Spleen (tissue), 11 donors: ENCODE measurements at regions not wholly inside any gene's neighbourhood (a gene's known extent, or its start where the extent isn't known, plus 50 kb on each side); places are given as distances from the start of the nearest gene placed in this dataset.

ENCODE experiments used
- DNase-seq: peaks from one replicate; pipeline ENCODE4 v3.0.0-alpha.2; 2020
- H3K27ac ChIP-seq, 8 donors: fragments of 200-600 bp; sonication (generic) in 7 of 8; 1 replicate in 4 of 8; 2 replicates in 4 of 8; pipeline versions ENCODE4 v1.5.0 to v1.8.0; 2016 to 2021; ENCODE audit warnings: inconsistent platforms in 4 of 8, mild to moderate bottlenecking in 4 of 8, moderate library complexity in 1 of 8
- H3K27me3 ChIP-seq, 7 donors: fragments of 200-600 bp; sonication (generic) in 6 of 7; replicated peaks in 1 of 7; 1 replicate in 4 of 7; 2 replicates in 3 of 7; pipeline versions ENCODE4 v1.5.0 to v1.8.0; 2016 to 2021; ENCODE audit warnings: inconsistent platforms in 3 of 7, mild to moderate bottlenecking in 1 of 7
- H3K36me3 ChIP-seq, 6 donors: fragments of 200-600 bp; sonication (generic) in 5 of 6; 1 replicate in 4 of 6; 2 replicates in 2 of 6; pipeline versions ENCODE4 v1.5.0 to v1.8.0; 2016 to 2021; ENCODE audit warnings: inconsistent platforms in 2 of 6
- H3K4me1 ChIP-seq, 6 donors: fragments of 200-600 bp; sonication (generic) in 5 of 6; 1 replicate in 3 of 6; 2 replicates in 3 of 6; pipeline versions ENCODE4 v1.5.0 to v1.8.0; 2016 to 2021; ENCODE audit warnings: inconsistent platforms in 3 of 6
- H3K4me3 ChIP-seq, 8 donors: fragments of 200-600 bp; sonication (generic) in 7 of 8; 1 replicate in 4 of 8; 2 replicates in 4 of 8; pipeline versions ENCODE4 v1.5.0 to v1.8.0; 2016 to 2021; ENCODE audit warnings: inconsistent platforms in 4 of 8, mild to moderate bottlenecking in 4 of 8, moderate library complexity in 2 of 8
- H3K9me3 ChIP-seq, 8 donors: fragments of 200-600 bp; sonication (generic) in 7 of 8; 1 replicate in 4 of 8; 2 replicates in 4 of 8; pipeline versions ENCODE4 v1.5.0 to v1.8.0; 2016 to 2021; ENCODE audit warnings: inconsistent platforms in 4 of 8
- POLR2A ChIP-seq, 3 donors: fragments of 450-650 bp; IDR thresholded peaks; one replicate each; pipeline ENCODE4 v1.5.1; 2017; ENCODE audit warnings: antibody characterized with exemption in 3 of 3, mild to moderate bottlenecking in 1 of 3
- POLR2AphosphoS5 ChIP-seq, 3 donors: sonication (generic); formaldehyde crosslinking; IDR thresholded peaks; one replicate each; pipeline ENCODE4 v1.5.1; 2017; ENCODE audit warnings: antibody characterized with exemption in 3 of 3
- WGBS, 5 donors: extraction: QIAGEN DNeasy Blood & Tissue Kit in 3 of 5; methylation state at CpG; one replicate each; pipeline versions ENCODE4 v1.1.5 to v1.1.7; 2013 to 2018; 5-methylcytosine and 5-hydroxymethylcytosine counted together
- intact Hi-C: fragments of 100-400 bp; cut with DNase I; formaldehyde crosslinking; loops from one replicate; pipeline ENCODE4 v1.15.0; 2023; ENCODE audit warnings: low total_unique reads
- TF ChIP-seq, protein P1 (sequence below), 11 experiments: fragments of 200-600 bp in 7 of 11; fragments of 450-650 bp in 4 of 11; sonication (generic) in 4 of 11; IDR thresholded peaks in 8 of 11; conservative IDR thresholded peaks in 3 of 11; 1 replicate in 7 of 11; 2 replicates in 4 of 11; pipeline versions ENCODE4 v1.4.0 to v1.8.0; 2016 to 2021; ENCODE audit warnings: antibody characterized with exemption in 11 of 11, inconsistent platforms in 4 of 11, mild to moderate bottlenecking in 1 of 11
- donor health status: healthy with polysubstance abuse.
- donor health status: DM: no; HTN: no; CAD: no; lungs with moderate emphysema.
- donor health status: DM: no; HTN: no; CAD: no.
- donor health status: Bipolar disorder and iron deficiency.
- donor health status: healthy.
- donor health status: DM: no; HTN: no; CAD: no.
- donor health status: DM: yes; HTN: yes; CAD: no.

DNA sequence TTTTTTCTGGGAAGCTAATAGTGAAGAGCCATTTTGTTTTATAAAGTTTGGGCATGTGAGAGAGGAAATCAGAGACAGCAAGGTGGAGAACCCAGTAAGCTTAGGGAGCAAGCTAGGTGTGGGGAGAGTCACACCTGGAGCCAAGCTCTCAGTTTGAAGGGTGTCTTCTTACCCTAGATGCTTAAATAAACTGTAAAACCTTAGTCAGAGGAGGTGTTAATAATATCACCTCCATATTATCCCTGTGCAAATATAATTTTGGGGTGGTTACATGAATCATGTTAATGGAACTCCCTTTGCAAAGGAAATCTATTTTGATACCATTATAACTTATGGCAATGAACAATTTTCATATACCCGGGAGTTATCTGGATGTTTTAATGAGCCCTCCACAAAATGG lies 246.2 kb upstream of the PLET1 start:
- no peak for TF ChIP-seq POLR2A (IDR thresholded peaks at IDR 0.05)
- TF ChIP-seq, protein P1, sequence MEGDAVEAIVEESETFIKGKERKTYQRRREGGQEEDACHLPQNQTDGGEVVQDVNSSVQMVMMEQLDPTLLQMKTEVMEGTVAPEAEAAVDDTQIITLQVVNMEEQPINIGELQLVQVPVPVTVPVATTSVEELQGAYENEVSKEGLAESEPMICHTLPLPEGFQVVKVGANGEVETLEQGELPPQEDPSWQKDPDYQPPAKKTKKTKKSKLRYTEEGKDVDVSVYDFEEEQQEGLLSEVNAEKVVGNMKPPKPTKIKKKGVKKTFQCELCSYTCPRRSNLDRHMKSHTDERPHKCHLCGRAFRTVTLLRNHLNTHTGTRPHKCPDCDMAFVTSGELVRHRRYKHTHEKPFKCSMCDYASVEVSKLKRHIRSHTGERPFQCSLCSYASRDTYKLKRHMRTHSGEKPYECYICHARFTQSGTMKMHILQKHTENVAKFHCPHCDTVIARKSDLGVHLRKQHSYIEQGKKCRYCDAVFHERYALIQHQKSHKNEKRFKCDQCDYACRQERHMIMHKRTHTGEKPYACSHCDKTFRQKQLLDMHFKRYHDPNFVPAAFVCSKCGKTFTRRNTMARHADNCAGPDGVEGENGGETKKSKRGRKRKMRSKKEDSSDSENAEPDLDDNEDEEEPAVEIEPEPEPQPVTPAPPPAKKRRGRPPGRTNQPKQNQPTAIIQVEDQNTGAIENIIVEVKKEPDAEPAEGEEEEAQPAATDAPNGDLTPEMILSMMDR (IDR thresholded peaks at IDR 0.05 in 8 of 11, conservative IDR thresholded peaks at IDR 0.05 in 3 of 11), result no peak
- TF ChIP-seq POLR2AphosphoS5 (IDR thresholded peaks at IDR 0.05), result no peak
- WGBS, 5 donors, result 84 to 97% (median 92%) methylated on average over 1 of the region's 1 CpG
- intact Hi-C loops, result no loop called here
- H3K27ac ChIP-seq, result no peak overlapping the region
- no peak overlapping the region for H3K4me3 ChIP-seq
- DNase-seq, result no peak
- no peaks in the 10 kb centered on the region for H3K9me3 ChIP-seq
- H3K36me3 ChIP-seq, result no peaks in the 10 kb centered on the region
- peaks cover 0 to 13% (median 0%) of the 10 kb centered on the region in 7 donors for H3K27me3 ChIP-seq
- no peaks in the 10 kb centered on the region for H3K4me1 ChIP-seq

DNA sequence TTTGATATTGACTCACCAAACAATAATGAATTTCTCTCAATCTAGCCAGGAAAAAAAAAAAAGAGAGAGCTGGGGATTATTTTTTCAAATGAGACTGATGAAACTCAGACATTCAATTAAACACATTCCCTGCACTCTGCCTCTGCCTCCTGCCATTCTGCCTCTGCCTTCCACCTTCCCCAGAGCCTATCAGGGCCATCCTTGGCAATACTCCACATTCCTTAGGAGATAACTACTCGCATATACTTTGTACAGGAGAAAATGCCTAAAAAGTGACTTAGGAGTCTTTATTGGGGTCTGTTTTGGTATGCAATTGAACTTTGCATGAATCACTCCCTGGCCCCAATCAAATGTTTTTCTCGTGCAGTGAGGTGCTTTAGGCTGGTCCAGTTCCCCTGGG lies 246.6 kb upstream of the PLET1 start:
- Histone ChIP-seq H3K27ac (no peak overlapping the region), H3K4me3 (no peak overlapping the region), H3K36me3 (no peaks in the 10 kb centered on the region), H3K4me1 (no peaks in the 10 kb centered on the region), H3K27me3 (peaks cover 0 to 13% (median 0%) of the 10 kb centered on the region in 7 donors), H3K9me3 (no peaks in the 10 kb centered on the region)
- TF ChIP-seq, protein P1 (IDR thresholded peaks at IDR 0.05 in 8 of 11, conservative IDR thresholded peaks at IDR 0.05 in 3 of 11), result no peak
- no peak for TF ChIP-seq POLR2A (IDR thresholded peaks at IDR 0.05)
- TF ChIP-seq POLR2AphosphoS5 (IDR thresholded peaks at IDR 0.05), result no peak
- 66 to 78% (median 74%) methylated on average over 2 of the region's 2 CpGs for WGBS, 5 donors
- intact Hi-C loops, result no loop called here
- DNase-seq, result no peak

DNA sequence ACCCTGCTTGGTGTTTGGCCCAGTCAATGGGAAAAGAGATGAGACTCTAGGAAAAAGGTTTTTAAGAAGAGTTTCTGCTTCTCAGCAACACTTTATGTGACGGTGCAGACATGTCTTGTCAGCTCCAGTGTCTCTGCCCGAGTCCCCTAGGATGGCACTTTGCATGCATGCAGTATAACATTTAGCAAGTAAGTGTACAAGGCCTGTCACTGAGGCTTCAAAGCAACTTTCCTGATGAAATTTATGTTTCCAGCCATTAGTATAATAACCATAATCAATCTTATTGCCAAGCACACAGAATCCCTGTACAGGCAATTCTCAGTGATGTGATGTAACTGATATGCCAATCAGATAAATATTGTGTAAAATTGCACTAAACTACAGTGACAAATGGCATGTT lies 248.1 kb upstream of the PLET1 start:
- intact Hi-C loops, result no loop called here
- TF ChIP-seq POLR2AphosphoS5 (IDR thresholded peaks at IDR 0.05) (no peak), POLR2A (IDR thresholded peaks at IDR 0.05) (no peak)
- TF ChIP-seq, protein P1 (IDR thresholded peaks at IDR 0.05 in 8 of 11, conservative IDR thresholded peaks at IDR 0.05 in 3 of 11), result no peak
- no peaks in the 10 kb centered on the region for H3K36me3 ChIP-seq
- no peaks in the 10 kb centered on the region for H3K4me1 ChIP-seq
- 80 to 93% (median 83%) methylated on average over 2 of the region's 2 CpGs for WGBS, 5 donors
- no peak overlapping the region for H3K27ac ChIP-seq
- DNase-seq, result no peak
- no peaks in the 10 kb centered on the region for H3K9me3 ChIP-seq
- H3K27me3 ChIP-seq, result peaks cover 0 to 13% (median 0%) of the 10 kb centered on the region in 7 donors
- H3K4me3 ChIP-seq, result no peak overlapping the region

DNA sequence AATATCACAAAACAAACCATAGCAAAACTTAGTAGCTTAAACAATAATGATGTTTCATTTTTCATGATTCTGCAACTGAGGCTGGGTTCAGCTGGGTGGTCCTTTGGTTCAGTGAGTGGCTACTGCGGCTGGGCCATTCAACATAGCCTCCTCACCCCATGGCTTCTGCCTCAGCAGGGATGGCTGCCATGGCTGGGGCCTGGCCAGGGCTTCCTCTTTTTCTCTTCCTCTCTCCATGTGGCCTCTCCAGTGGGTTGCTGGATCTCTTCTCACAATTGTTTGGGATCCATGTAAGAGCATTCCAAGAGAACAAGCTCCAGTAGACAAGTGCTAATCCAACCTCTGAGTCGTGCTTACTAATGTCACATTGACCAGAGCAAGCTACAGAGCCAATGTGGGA lies 248.6 kb upstream of the PLET1 start:
- TF ChIP-seq POLR2A (IDR thresholded peaks at IDR 0.05) (no peak), POLR2AphosphoS5 (IDR thresholded peaks at IDR 0.05) (no peak)
- TF ChIP-seq, protein P1 (IDR thresholded peaks at IDR 0.05 in 8 of 11, conservative IDR thresholded peaks at IDR 0.05 in 3 of 11), result no peak
- peaks cover 0 to 13% (median 0%) of the 10 kb centered on the region in 7 donors for H3K27me3 ChIP-seq
- H3K4me3 ChIP-seq, result no peak overlapping the region
- intact Hi-C loops, result no loop called here
- DNase-seq, result no peak
- H3K36me3 ChIP-seq, result no peaks in the 10 kb centered on the region
- H3K4me1 ChIP-seq, result no peaks in the 10 kb centered on the region
- WGBS, 5 donors, result 67 to 81% (median 77%) methylated on average over 2 of the region's 2 CpGs
- H3K27ac ChIP-seq, result no peak overlapping the region
- no peaks in the 10 kb centered on the region for H3K9me3 ChIP-seq
